ENCODE measurements at regions not wholly inside any gene's neighbourhood (a gene's known extent, or its start where the extent isn't known, plus 50 kb on each side); places are given as distances from the start of the nearest gene placed in this dataset.
A peak's percentile ranks its signal among the peaks of the same experiment; 100 is the strongest.

DNA sequence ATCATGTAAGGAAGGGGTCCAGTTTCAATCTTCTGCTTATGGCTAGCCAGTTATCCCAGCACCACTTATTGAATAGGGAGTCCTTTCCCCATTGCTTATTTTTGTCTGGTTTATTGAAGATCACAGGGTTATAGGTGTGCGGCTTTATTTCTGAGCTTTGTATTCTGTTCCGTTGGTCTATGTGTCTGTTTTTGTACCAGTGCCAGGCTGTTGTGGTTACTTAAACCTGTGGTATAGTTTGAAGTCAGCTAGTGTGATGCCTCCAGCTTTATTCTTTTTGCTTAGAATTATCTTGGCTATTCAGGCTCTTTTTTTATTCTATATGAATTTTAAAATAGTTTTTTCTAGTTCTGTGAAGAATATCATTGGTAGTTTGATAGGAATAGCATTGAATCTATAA, 234.6 kb upstream of the CASK start:
- DNase-seq (ENCODE audit: low spot score) = peak; percentile 11

DNA sequence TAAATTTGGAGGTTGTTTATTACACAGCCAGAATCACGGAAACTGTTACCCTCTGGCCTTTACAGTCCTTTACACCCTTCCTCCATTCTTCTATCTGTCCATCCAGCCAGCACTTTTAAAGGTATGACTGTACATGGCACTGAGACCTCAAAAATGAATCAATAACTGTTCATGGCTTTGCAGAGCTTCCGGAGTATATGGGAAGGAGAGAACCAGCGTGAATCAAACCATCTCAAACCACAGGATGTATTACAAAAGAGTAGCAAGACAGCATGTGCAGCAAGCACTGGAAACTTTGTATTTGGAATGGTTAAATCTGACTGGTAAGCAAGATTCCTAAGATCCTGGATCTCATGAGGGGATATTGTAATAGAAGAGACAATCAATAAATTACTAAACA, 228.5 kb upstream of the CASK start:
- no peak for DNase-seq (ENCODE audit: low spot score)

DNA sequence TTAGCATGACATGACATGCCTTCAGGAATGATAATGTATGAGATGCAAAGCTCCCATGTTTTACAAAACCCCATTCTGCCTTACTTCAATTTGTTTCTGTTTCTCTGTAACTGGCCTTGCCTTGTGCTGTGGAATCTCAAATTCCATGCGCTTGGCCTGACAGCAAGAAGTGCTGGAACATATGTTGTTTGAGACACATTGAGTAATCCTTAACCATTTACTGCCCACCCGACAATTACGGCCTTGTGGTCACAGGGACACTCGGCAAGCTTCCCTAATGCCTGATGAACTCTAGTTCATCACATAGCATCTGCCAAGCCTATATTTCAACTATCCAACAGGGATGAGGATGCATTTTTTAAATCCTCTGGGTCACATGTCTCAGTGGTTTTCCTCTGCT, 226.4 kb upstream of the CASK start:
- no peak for DNase-seq (ENCODE audit: low spot score)

DNA sequence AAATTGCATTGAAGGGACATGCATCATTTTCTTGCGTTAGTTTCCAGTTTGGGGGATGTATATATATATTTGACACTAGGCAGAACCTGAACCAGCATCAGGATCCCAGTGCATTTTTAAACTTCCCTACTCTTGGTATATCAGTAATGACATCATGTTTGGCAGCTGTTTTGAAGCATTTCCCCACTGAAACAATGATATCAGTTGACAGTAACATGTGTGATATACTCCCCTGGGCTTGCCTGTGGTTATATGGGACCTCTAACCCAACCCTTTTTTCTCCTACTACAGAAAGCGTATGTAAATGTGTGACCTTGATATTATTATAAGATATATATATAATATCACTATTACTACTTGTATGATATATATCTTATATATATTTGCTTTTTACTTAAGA, 225.9 kb upstream of the CASK start:
- no peak for DNase-seq (ENCODE audit: low spot score)

DNA sequence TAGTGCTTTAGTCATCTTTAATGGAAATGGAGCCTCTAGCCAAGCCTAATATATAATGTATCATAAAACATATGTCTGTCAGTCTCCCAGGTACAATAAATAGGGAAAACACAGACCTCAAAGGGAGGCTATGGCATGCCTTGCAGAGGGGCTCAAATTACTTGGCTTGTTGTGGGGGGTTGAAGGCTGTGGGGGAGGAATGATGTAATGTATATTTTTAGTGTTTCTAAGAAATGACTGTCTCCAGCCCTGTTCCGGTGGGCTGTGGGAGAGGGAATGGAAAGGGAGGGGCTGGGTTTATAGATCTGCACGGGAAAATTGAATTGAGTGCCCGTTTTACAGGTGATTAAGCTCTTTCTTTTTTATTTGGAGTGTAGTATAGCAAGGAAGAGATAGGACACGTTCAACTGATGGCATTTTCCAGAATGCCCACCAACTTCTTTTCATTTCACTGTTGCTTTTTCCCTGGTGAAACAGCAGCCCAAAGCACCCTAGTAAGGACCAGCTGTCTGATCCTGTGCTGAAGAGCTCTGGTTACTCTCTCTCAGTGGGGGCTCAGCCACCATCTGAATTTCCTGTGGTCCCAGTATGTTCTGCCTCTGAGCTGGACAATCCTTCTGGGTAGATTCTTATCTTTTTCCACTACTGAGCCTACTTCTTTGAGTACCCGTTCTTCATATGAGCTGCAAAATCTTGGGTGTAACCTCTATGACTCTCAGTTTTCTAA, 220.7 kb upstream of the CASK start:
- DNase-seq (ENCODE audit: low spot score) = no peak

DNA sequence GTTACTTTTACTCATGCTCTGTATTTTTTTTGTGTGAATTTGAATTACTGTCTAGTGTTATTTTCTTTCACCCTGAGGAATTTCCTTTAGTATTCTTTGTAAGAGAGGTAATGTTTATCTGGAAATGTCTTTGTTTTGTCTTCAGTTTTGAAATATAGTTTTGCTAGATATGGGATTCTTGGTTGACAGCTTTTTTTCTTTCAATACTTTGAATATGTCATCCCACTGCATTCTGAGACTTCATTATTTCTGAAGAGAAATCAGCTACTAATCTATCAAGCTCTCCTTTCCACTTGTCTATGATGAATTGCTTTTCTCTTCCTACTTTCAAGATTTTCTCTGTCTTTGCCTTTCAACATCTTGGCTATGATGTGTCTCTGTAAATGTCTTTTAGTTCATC, 217.0 kb upstream of the CASK start:
- no peak for DNase-seq (ENCODE audit: low spot score)

DNA sequence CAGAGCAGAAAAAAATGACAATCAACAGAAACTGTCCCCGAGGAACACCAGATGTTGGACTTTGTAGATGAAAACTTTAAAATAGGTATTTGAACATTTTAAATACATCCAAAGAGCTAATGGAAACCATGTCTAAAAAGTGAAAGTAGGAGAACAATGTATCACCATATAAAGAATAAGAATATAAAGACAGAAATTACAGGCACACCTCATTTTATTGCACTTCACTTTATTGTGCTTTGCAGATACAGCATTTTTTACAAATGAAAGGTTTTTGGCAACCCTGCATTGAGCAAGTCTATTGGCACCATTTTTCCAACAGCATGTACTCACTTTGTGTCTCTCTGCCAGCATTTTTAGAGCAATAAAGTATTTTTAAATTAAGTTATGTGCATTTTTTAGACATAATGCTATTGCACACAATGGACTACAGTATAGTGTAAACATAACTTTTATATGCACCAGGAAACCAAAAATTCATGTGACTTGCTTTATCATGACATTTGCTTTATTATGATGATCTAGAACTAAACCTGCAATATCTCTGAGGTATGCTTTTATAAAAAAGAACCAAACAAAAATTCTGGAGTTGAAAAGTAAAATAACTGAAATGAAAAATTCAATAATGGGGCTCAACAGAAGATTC, 212.4 kb upstream of the CASK start:
- no peak for DNase-seq (ENCODE audit: low spot score)

DNA sequence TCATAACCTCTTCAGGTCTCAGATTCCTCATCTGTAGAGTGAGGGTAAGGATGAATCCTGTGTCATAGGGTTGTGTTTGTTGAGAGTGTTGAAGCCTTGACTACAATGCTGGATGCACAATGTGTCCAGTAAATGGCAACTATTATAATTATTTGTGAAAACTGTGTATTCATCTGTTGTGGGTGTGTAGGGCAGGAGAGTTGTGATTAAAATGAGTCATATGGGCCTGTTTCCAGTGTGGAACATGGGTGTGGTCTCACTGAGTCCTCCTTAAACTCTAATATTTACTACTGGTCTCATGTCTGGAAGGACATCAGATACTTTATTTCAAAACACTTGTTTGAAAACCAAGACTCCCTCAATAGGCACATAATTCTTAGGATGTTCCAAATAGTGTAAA, 208.5 kb upstream of the CASK start:
- DNase-seq (ENCODE audit: low spot score) = no peak

DNA sequence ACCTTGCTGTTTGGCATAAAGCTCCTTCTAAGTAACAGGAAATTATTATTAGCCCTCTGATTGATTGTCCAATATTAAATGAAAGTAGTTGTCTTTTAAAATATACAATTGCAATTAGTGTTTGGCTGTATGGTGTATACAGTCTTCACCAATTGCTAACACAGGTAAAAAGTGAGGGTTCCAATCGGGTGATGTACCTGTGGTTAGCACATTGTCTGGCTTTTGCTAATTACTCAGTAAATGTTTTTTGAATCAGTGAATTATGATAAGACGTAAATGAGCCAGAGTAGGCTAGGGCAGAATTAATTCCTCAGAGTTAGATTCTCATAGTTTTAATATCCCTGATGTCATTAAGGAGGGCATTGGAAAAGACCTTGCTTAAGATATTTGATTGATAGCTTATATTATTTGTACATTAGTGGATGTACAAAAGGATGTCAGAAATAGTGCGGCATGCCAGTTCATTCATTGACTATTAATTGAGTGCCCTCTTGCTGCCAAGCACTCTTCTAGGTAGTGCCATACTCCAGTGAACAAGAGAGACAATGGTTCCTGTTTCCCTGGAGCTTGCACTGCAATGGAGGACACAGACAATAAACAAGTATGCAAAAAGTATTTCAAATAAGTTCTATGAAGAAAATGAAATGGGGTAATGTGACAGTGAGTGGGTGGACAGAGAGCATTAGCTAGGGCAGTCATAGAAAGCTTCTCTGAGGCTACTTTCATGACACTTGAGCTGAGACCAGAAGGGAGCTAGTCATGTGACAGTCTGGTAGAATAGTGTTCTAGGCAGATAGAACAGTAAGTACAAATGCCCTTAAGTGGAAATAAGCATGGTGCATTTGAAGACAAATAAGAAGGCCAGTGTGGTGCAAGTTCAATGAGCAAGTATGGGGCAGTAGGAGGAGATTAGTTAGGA, 205.9 kb upstream of the CASK start:
- no peak for DNase-seq (ENCODE audit: low spot score)

DNA sequence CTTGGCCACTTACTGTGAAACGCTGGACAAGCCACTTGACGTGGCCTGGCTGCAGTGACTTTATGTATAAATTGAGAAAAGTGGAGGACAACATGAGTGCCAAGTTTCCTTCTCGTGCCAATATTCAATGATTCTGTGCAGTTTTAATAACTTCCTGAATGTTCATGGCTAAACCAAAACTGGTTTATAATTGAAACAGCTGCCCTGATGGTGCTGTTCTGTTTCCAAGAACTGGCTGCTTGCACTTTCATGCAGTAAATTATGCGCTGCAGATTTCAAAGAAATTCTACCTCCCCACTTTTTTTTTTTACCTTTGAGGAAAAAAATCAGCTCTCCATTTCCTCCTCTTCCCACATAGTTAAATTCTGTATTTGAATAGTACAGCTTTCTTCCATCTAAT, 205.2 kb upstream of the CASK start:
- DNase-seq (ENCODE audit: low spot score) = no peak

DNA sequence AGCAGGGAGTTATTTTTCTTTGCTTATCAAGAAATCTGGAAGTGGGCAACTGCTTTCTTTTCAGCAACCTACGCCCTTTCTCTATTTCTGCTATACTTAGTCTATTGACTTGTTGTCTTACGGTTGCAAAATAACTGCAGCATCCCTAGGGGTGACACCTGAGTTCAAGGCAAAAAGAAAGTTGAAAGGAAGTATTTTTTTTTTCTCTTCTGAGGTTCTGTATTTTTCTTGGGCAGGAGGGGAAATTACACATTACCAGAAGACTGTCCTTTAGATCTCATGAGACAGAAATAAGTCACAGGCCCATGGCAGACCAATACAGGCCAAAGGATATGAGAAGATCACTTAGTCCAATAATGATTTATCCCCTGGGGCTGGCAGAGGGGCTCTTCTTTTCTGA, 204.7 kb upstream of the CASK start:
- peak; percentile 6 for DNase-seq (ENCODE audit: low spot score)

DNA sequence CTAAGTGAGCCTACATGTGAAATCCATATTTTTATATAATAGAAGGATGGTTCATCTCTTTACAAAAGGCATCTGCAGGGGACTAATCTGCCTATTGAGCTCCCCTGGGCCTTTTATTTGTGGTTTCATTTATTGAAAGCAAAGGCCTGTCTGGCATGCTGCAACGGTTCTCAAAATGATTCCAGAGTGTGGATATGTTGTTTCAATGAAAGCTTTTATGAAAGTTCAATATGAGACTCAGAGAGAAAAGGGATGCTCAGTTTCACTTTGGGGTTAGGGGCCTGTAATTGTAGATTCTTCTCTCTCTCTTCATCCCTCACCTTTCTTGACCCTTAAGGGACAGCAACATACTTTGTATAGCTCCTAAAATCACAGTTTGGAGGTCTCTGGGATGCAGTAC, 204.2 kb upstream of the CASK start:
- no peak for DNase-seq (ENCODE audit: low spot score)

DNA sequence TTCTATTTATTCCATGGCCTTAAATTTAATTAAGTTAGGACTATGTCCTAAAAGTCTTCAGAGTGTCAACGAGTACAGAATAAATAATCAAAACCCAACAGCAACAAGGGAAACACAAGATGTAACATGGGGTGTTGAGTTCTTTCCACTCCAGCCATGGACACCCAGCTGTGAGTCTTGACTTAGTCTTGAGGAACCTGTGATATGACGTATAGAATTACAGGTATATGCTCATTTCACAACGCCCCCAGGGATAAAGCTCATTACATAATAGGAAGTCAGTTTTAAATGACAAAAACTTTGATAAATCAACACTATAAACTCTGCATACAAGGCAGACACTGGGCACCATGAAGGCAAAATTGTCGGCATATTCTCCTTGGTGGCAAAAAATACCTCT, 200.0 kb upstream of the CASK start:
- no peak for DNase-seq (ENCODE audit: low spot score)

DNA sequence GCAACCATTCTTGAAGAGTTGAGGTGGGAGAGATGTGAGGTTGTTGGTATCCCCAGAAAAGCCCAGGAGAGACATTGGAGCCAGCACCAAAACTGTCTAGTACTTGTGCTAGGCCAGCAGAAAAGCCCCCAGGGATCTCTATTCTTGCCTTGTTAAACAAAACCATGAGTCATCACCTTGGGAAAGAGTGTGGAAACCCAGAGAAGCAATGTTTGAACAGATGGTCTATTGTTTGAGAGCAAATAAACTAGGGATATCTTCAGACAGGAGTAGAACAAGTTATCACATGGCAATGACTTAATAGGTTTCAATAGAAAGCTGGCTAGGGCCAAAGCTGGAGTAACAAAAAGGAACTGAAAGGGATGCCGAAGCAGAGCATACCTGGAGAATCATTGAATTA, 195.7 kb upstream of the CASK start:
- DNase-seq (ENCODE audit: low spot score) = no peak

DNA sequence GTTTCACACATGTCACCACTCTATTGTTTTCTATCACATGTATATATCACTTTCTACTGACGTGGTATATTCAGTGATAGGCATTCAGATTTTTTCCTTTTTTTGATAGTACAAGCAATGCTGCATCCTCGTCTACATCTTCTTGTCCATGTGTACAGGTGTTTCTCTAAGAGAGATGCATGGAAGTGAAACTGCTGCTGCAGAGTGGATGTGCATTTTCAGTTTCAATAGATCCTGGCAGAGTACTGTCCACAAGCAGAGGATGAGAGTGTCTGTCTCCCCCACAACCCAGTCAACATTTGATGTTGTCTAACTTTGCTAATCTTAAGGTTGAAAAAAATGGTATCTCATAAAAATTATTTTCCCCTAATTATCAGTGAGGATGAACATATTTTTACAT, 194.0 kb upstream of the CASK start:
- DNase-seq (ENCODE audit: low spot score) = no peak

DNA sequence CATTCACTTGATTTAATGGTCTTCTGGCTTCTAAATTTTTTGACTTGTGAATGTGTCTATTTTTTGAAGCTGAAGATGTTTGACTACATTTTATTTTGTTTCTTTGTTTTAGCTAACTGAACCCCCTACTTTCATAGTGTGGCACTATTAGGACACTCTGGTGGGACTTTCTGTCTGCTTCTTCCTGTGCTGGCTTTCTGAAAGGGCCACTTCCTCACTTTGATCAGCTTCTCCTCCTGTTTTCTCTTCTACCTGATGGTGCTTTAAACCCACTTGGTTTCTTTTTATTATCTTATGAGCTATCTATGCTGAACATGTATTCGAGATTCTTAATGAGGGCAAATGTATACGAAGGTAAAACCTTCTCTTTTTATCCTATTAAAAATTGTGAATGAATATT, 186.1 kb upstream of the CASK start:
- DNase-seq (ENCODE audit: low spot score) = no peak

DNA sequence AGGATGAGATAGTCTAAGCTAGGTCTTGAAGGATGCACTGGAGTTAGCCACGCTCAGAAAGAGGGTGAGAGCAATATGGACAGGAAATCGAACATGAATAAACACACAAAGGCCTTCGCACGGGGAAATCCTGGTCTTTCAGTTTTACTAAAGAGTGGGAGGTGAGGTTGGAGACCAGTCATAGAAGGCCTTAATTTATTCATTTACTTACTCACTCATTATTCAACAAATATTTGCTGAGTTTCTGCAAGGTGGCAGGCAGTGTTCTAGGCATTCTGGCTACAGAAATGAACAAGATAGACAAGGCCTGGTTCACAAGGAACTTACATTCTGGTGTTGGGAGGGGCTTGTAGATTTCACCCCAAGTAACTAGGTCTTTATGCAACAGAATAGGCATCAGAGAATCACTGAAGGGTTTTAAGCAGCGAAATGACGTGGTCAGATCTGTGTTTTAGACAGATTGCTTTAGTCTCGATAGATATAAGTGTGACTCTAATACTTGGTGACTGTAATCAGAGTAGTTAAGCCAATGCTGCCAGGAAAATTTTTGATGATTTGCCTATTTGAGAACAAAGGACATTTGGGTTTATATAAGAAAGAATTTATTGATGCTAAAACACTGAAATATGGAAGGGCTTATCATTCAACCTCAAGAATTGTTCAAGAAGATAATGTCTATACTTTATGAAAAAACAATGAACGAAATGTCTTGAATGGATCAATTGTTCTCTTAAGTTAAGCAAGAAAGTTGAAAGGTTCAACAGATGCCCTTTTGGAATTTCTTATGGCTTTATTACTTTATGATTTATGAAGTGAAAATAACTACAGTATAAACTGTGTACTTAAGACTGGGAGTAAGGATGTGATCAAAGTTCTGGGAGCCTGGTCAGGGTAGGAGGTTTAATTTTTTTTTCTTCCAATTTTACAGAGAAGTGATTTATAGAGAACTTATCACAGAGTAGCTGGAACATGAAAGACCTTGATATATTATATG, 184.4 kb upstream of the CASK start:
- no peak for DNase-seq (ENCODE audit: low spot score)

DNA sequence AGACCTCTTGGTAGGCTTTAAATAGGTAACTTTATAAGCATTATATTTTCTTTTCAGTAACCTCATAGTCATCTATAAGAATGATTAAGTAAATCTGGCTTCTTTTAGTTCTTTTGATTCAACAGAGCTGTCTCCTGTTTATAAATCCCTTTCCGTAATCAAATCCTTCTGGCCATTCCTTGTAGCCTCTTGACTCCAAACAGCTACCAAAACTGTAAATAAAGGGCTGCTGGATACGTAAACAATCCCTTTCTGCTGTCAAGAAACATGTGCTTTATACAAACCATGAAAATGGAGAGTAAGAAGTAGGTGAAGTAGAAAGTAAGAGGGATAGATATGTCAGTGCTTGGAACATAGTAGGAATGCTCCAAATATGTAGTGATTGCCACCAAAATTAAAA, 183.2 kb upstream of the CASK start:
- DNase-seq (ENCODE audit: low spot score) = no peak

DNA sequence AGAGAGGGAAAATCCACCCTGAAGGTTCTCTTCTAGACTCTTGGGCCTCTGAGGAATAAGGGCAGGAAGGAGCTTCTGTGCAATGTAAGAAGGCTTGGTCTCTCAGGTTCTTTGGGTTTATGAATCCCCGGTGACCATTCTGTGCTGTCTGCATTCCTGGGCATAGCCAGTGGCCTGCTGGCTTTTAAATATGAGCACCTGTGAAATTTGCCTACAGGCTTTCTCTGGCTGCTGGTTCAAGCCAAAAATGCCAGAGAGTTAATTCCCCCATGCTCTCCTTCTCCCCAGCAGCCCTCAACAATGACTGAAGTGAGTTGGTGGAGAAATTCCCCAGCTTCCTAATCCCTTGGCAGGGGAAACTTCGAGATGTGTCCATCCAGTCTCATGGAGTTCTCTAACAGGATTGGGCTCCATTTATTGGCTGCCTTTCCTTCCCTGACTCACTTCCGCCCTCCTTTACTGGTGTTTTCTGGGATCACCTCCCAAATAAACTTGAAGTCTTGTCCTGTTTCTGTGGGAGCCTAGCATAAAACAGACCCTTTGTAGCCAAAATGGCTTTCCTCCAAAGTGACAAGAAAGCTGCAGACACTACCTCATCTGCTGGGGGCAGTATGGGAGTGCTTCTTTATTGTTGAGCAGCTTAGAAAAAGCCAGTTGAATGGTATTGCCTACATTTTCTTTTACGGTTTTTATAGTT, 179.4 kb upstream of the CASK start:
- DNase-seq (ENCODE audit: low spot score) = no peak

DNA sequence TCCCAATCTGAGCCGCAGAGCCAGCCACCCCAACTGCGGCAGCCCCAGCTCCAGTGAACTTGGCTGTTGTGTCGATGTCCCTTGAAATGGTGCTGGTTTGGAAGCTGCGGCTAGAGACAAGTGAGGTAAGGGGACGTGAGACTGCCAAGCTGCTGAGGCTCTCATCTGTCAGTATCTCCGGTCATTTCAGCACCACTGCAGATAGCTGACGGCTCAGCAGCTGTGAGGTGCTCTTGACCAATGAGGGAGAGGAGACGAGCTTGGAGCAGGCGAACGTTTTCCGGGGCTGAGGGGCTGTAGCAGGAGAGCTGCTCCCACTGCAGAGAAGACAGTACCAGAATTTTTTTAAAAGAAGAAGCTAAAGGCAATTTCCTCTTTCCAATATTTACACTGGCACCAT, 175.5 kb upstream of the CASK start:
- DNase-seq (ENCODE audit: low spot score) = no peak

DNA sequence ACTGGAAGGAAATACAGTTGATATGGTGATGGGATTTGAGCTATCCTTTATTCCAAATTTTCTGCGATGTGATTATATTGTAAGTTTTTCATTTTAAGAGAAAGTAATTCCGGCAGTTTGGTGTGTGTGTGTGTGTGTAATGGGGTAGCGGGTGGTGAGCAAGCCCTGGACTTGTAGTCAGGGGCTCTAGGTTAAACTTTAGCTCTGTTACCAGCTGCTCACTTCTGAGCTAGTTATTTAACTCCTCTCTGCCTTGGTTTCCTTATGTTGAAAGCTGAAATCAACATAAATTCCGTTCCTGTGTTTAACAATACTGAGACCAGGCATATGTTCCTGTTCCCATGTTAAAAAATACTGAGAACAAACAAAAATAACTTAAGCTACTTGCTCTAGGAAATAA, 174.1 kb upstream of the CASK start:
- no peak for DNase-seq (ENCODE audit: low spot score)
